Sciatic nerve (tissue), 2 donors: ENCODE measurements at regions not wholly inside any gene's neighbourhood (a gene's known extent, or its start where the extent isn't known, plus 50 kb on each side); places are given as distances from the start of the nearest gene placed in this dataset.

Experiments
- ATAC-seq: fragments of 200-7000 bp; cut with Tn5 transposase; one replicate; pipeline ENCODE4 v1.9.1; 2020; ENCODE audit warnings: mild to moderate bottlenecking, moderate library complexity
- DNase-seq: peaks from one replicate; pipeline ENCODE4 v3.0.0-alpha.2; 2020; ENCODE audit warnings: low spot score
- intact Hi-C: fragments of 100-400 bp; cut with DNase I; formaldehyde crosslinking; loops from one replicate; pipeline ENCODE4 v1.14.2; 2022
- donor health status: DM: no; HTN: no; CAD: no.
- donor health status: DM: no; HTN: no; CAD: no.

- no peak for ATAC-seq
- no peak for DNase-seq
- intact Hi-C loops, result no loop called here
Measured at GRCh38 chr15:61798631-61799030, 261.6 kb downstream of the VPS13C start.

GRCh38 chr15:61796056-61796455 is 264.2 kb downstream of the VPS13C start:
- no peak for ATAC-seq
- intact Hi-C loops, result no loop called here
- DNase-seq, result no peak

- DNase-seq (no peak), ATAC-seq (no peak)
- intact Hi-C loops, result no loop called here
Measured at GRCh38 chr15:61794881-61795280, 265.4 kb downstream of the VPS13C start.

GRCh38 chr15:61794276-61794675 is 266.0 kb downstream of the VPS13C start:
- ATAC-seq, result no peak
- no peak for DNase-seq
- intact Hi-C loops, result no loop called here

GRCh38 chr15:61784734-61785133 is 275.5 kb downstream of the VPS13C start:
- intact Hi-C loops, result no loop called here
- DNase-seq (no peak), ATAC-seq (no peak)

- ATAC-seq, result no peak
- DNase-seq, result no peak
- intact Hi-C loops, result no loop called here
Measured at GRCh38 chr15:61780278-61780980, 279.8 kb downstream of the VPS13C start.

- DNase-seq, result no peak
- ATAC-seq, result no peak
- intact Hi-C loops, result no loop called here
Measured at GRCh38 chr15:61777689-61778088, 282.6 kb downstream of the VPS13C start.

- intact Hi-C loops, result no loop called here
- no peak for DNase-seq
- ATAC-seq, result no peak
Measured at GRCh38 chr15:61769557-61769956, 290.7 kb downstream of the VPS13C start.

GRCh38 chr15:61768131-61768530 is 292.1 kb downstream of the VPS13C start:
- intact Hi-C loops, result no loop called here
- ATAC-seq (no peak), DNase-seq (no peak)

GRCh38 chr15:61764981-61765380 is 295.3 kb downstream of the VPS13C start:
- DNase-seq (no peak), ATAC-seq (no peak)
- intact Hi-C loops, result no loop called here

GRCh38 chr15:61764141-61764540 is 296.1 kb downstream of the VPS13C start:
- no peak for DNase-seq
- intact Hi-C loops, result no loop called here
- ATAC-seq, result no peak

GRCh38 chr15:61762676-61763075 is 297.6 kb downstream of the VPS13C start:
- intact Hi-C loops, result no loop called here
- ATAC-seq, result no peak
- DNase-seq, result no peak

GRCh38 chr15:61759639-61760038 is 300.6 kb downstream of the VPS13C start:
- ATAC-seq, result no peak
- DNase-seq, result no peak
- intact Hi-C loops, result no loop called here

- DNase-seq (no peak), ATAC-seq (no peak)
- intact Hi-C loops, result no loop called here
Measured at GRCh38 chr15:61756071-61756820, 304.0 kb downstream of the VPS13C start.

GRCh38 chr15:61755467-61755866 is 304.8 kb downstream of the VPS13C start:
- intact Hi-C loops, result no loop called here
- no peak for ATAC-seq
- DNase-seq, result no peak

- DNase-seq, result no peak
- intact Hi-C loops, result no loop called here
Measured at GRCh38 chr15:61753018-61753710, 307.1 kb downstream of the VPS13C start.

GRCh38 chr15:61752001-61752400 is 308.2 kb downstream of the VPS13C start:
- DNase-seq (no peak), ATAC-seq (no peak)
- intact Hi-C loops, result no loop called here

More at GRCh38 chr15:61753018-61753710, 307.1 kb downstream of the VPS13C start:
- no peak for ATAC-seq

GRCh38 chr15:61750271-61751084 is 309.8 kb downstream of the VPS13C start:
- no peak for ATAC-seq
- intact Hi-C loops, result no loop called here
- no peak for DNase-seq

- intact Hi-C loops, result no loop called here
- ATAC-seq, result no peak
- no peak for DNase-seq
Measured at GRCh38 chr15:61749169-61749568, 311.1 kb downstream of the VPS13C start.
